ENCODE measurements at regions not wholly inside any gene's neighbourhood (a gene's known extent, or its start where the extent isn't known, plus 50 kb on each side); places are given as distances from the start of the nearest gene placed in this dataset.

DNA sequence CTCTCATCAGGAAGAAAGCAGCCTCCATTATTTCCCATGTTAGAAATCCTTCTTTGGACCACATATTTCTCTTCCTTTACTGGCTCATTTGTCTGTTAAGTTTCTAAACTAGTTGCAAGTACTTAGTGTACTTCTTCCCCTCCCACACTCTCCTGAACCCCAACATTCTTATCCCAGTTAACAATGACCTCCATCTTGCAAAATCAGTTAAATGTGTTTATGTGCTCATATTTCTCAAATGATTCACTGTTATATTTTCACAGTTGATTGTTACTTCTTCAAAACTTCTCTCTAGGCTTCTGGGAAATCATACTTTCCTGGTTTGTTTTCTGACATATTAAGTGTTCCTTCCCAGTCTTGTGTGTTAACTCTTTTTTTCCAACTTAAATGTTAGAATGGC, 856.9 kb downstream of the EPHA3 start:
- Histone ChIP-seq H2AFZ (ENCODE audit: low read length) (no peak overlapping the region), H3K56ac (replicated peaks; ENCODE audit: insufficient read length, low read depth, low read length) (no peak overlapping the region)
- no peak for TF ChIP-seq RAD21 (IDR thresholded peaks at IDR 0.05 in 1 of 2, conservative IDR thresholded peaks at IDR 0.05 in 1 of 2; ENCODE audit: low read depth in 2 of 2, low read length in 2 of 2)
- no peak for TF ChIP-seq POLR2A (IDR thresholded peaks at IDR 0.05; ENCODE audit: control extremely low read depth in 1 of 2, low read depth in 2 of 2, low read length in 2 of 2)
- no peak for TF ChIP-seq CHD2 (IDR thresholded peaks at IDR 0.05; ENCODE audit: low read length)
- no peak for TF ChIP-seq SP2 (IDR thresholded peaks at IDR 0.05; ENCODE audit: low read length)
- TF ChIP-seq SP1 (IDR thresholded peaks at IDR 0.05; ENCODE audit: low read depth, low read length): no peak

More for the DNA sequence above, 856.9 kb downstream of the EPHA3 start:
- no peak overlapping the region for H2BK5ac ChIP-seq (ENCODE audit: low read depth, low read length)
- H3K9me3 ChIP-seq (ENCODE audit: insufficient read depth in 2 of 2, low read depth in 1 of 2, low read length in 1 of 2): no peaks in the 10 kb centered on the region; a peak in 1 of 4 replicates
- H3K27me3 ChIP-seq (replicated peaks in 1 of 4; ENCODE audit: control insufficient read depth in 3 of 4, extremely low read depth in 1 of 4, insufficient read depth in 3 of 4, low read length in 3 of 4): no peaks in the 10 kb centered on the region
- no peak overlapping the region for H2BK120ac ChIP-seq (replicated peaks; ENCODE audit: low read depth, low read length)
- no peak overlapping the region for H3K4ac ChIP-seq (replicated peaks; ENCODE audit: insufficient read length, low read depth, low read length)
- no peak overlapping the region for H3K18ac ChIP-seq (ENCODE audit: extremely low read depth, low read length)
- H3K27ac ChIP-seq (ENCODE audit: low read depth, low read length): no peak overlapping the region
- no peaks in the 10 kb centered on the region for H3K79me2 ChIP-seq (ENCODE audit: control insufficient read depth in 1 of 2, insufficient read depth in 2 of 2, low read length in 2 of 2)
- no peak overlapping the region for H2AK5ac ChIP-seq (ENCODE audit: low read depth, low read length)
- no peak overlapping the region for H3K4me3 ChIP-seq (ENCODE audit: extremely low read depth in 1 of 4, insufficient read depth in 2 of 4, low read depth in 3 of 4, low read length in 4 of 4)
- no peak for FAIRE-seq
- H4K20me1 ChIP-seq (replicated peaks in 1 of 2; ENCODE audit: control insufficient read depth in 1 of 2, insufficient read depth in 2 of 2, low read length in 2 of 2): no peaks in the 10 kb centered on the region
- H4K91ac ChIP-seq (replicated peaks; ENCODE audit: insufficient read length, low read length): no peak overlapping the region
- DNase-seq (ENCODE audit: low read depth in 1 of 2, low spot score in 2 of 2): no peak
- no peak overlapping the region for H3K14ac ChIP-seq (ENCODE audit: insufficient read length)
- no peak overlapping the region for H3K23ac ChIP-seq (ENCODE audit: insufficient read length)
- H3K23me2 ChIP-seq (ENCODE audit: low read depth, low read length): no peaks in the 10 kb centered on the region
- no peak overlapping the region for H2BK15ac ChIP-seq (ENCODE audit: low read length)
- H2BK12ac ChIP-seq (ENCODE audit: low read depth, low read length): no peak overlapping the region
- no peaks in the 10 kb centered on the region for H3K36me3 ChIP-seq (ENCODE audit: control insufficient read depth in 2 of 4, insufficient read depth in 4 of 4, low read length in 3 of 4)
- no peak overlapping the region for H4K5ac ChIP-seq (ENCODE audit: insufficient read length, low read depth, low read length)
- ChIA-PET CTCF (ENCODE audit: partially characterized antibody) (no interaction called here), POLR2A (ENCODE audit: partially characterized antibody) (no interaction called here)
- H3K79me1 ChIP-seq (ENCODE audit: low read depth, low read length): no peaks in the 10 kb centered on the region
- H3K9ac ChIP-seq (replicated peaks in 1 of 4; ENCODE audit: extremely low read depth in 1 of 4, low read depth in 3 of 4, low read length in 3 of 4): no peak overlapping the region
- H3K4me2 ChIP-seq (ENCODE audit: insufficient read depth in 1 of 2, low read depth in 2 of 2, low read length in 2 of 2): no peak overlapping the region
- H4K8ac ChIP-seq (ENCODE audit: extremely low read depth, insufficient read depth, low read length): no peak overlapping the region
- H2BK20ac ChIP-seq (ENCODE audit: low read length): no peak overlapping the region
- H3K4me1 ChIP-seq (replicated peaks in 1 of 4; ENCODE audit: control insufficient read depth in 3 of 4, insufficient read depth in 4 of 4, low read length in 3 of 4): no peaks in the 10 kb centered on the region

Data from H1 (cell line).